ENCODE measurements at regions not wholly inside any gene's neighbourhood (a gene's known extent, or its start where the extent isn't known, plus 50 kb on each side); places are given as distances from the start of the nearest gene placed in this dataset.

- TF ChIP-seq, protein P1, sequence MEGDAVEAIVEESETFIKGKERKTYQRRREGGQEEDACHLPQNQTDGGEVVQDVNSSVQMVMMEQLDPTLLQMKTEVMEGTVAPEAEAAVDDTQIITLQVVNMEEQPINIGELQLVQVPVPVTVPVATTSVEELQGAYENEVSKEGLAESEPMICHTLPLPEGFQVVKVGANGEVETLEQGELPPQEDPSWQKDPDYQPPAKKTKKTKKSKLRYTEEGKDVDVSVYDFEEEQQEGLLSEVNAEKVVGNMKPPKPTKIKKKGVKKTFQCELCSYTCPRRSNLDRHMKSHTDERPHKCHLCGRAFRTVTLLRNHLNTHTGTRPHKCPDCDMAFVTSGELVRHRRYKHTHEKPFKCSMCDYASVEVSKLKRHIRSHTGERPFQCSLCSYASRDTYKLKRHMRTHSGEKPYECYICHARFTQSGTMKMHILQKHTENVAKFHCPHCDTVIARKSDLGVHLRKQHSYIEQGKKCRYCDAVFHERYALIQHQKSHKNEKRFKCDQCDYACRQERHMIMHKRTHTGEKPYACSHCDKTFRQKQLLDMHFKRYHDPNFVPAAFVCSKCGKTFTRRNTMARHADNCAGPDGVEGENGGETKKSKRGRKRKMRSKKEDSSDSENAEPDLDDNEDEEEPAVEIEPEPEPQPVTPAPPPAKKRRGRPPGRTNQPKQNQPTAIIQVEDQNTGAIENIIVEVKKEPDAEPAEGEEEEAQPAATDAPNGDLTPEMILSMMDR (IDR thresholded peaks at IDR 0.05; ENCODE audit: low read depth, low read length, missing input control), result no peak
- TF ChIP-seq MAX (IDR thresholded peaks at IDR 0.05) (no peak), SP1 (IDR thresholded peaks at IDR 0.05) (no peak), REST (IDR thresholded peaks at IDR 0.05) (no peak), YY1 (IDR thresholded peaks at IDR 0.05) (no peak), TAF1 (conservative IDR thresholded peaks at IDR 0.05) (no peak), RXRA (IDR thresholded peaks at IDR 0.05) (no peak), EGR1 (IDR thresholded peaks at IDR 0.05; ENCODE audit: low read depth in 2 of 2) (no peak), ATF3 (IDR thresholded peaks at IDR 0.05) (no peak), FOXA2 (IDR thresholded peaks at IDR 0.05) (no peak), FOXA1 (IDR thresholded peaks at IDR 0.05) (no peak), GABPA (IDR thresholded peaks at IDR 0.05 in 1 of 2, conservative IDR thresholded peaks at IDR 0.05 in 1 of 2) (no peak), RAD21 (IDR thresholded peaks at IDR 0.05) (no peak)
These were observed 677.0 kb upstream of the WWC1 start for GRCh38 chr5:167614294-167615021.

Data from liver (tissue), 3 donors.